HG02588 (cell line): ENCODE measurements at regions not wholly inside any gene's neighbourhood (a gene's known extent, or its start where the extent isn't known, plus 50 kb on each side); places are given as distances from the start of the nearest gene placed in this dataset.

Experiments
- ATAC-seq: cut with Tn5 transposase; IDR thresholded peaks from one replicate; pipeline ENCODE4 v1.9.1; 2021; ENCODE audit warnings: mild to moderate bottlenecking, moderate library complexity; ENCODE audit not compliant: unreplicated experiment

GRCh38 chr18:65415098-65415497, 335.7 kb upstream of the CDH7 start:
- no peak for ATAC-seq

GRCh38 chr18:65414501-65414900, 336.3 kb upstream of the CDH7 start:
- ATAC-seq: no peak

- no peak for ATAC-seq
Observed at GRCh38 chr18:65411061-65411460, 339.8 kb upstream of the CDH7 start.

GRCh38 chr18:65409261-65409660, 341.6 kb upstream of the CDH7 start:
- no peak for ATAC-seq

- ATAC-seq: no peak
Observed at GRCh38 chr18:65403534-65403933, 347.3 kb upstream of the CDH7 start.

- ATAC-seq: no peak
Observed at GRCh38 chr18:65399091-65399490, 351.7 kb upstream of the CDH7 start.

- no peak for ATAC-seq
Observed at GRCh38 chr18:65398347-65399075, 352.3 kb upstream of the CDH7 start.

GRCh38 chr18:65380986-65381385, 369.8 kb upstream of the CDH7 start:
- ATAC-seq: no peak

GRCh38 chr18:65380571-65380970, 370.2 kb upstream of the CDH7 start:
- no peak for ATAC-seq

- ATAC-seq: no peak
Observed at GRCh38 chr18:65372904-65373303, 377.9 kb upstream of the CDH7 start.

- no peak for ATAC-seq
Observed at GRCh38 chr18:65365245-65365980, 385.4 kb upstream of the CDH7 start.

- ATAC-seq: no peak
Observed at GRCh38 chr18:65363911-65364632, 386.7 kb upstream of the CDH7 start.

- ATAC-seq: no peak
Observed at GRCh38 chr18:65363011-65363410, 387.8 kb upstream of the CDH7 start.

- ATAC-seq: no peak
Observed at GRCh38 chr18:65359479-65359878, 391.3 kb upstream of the CDH7 start.

- no peak for ATAC-seq
Observed at GRCh38 chr18:65358306-65358705, 392.5 kb upstream of the CDH7 start.

GRCh38 chr18:65352186-65352585, 398.6 kb upstream of the CDH7 start:
- no peak for ATAC-seq

GRCh38 chr18:65349635-65350034, 401.2 kb upstream of the CDH7 start:
- ATAC-seq: no peak

GRCh38 chr18:65347446-65347845, 403.4 kb upstream of the CDH7 start:
- no peak for ATAC-seq

- no peak for ATAC-seq
Observed at GRCh38 chr18:65346086-65346485, 404.7 kb upstream of the CDH7 start.

- ATAC-seq: no peak
Observed at GRCh38 chr18:65343571-65343970, 407.2 kb upstream of the CDH7 start.

GRCh38 chr18:65336411-65336810, 414.4 kb upstream of the CDH7 start:
- no peak for ATAC-seq

- ATAC-seq: no peak
Observed at GRCh38 chr18:65329010-65329409, 421.8 kb upstream of the CDH7 start.
